GM12865 (cell line): ENCODE measurements at regions not wholly inside any gene's neighbourhood (a gene's known extent, or its start where the extent isn't known, plus 50 kb on each side); places are given as distances from the start of the nearest gene placed in this dataset.

Experiments used
- DNase-seq: peaks from one replicate; pipeline ENCODE4 v3.0.0; 2010; ENCODE audit warnings: low read depth
- H3K4me3 ChIP-seq: 2 replicates; pipeline ENCODE4 v1.5.1; 2011; ENCODE audit warnings: mild to moderate bottlenecking, low read depth, low read length, control low read depth
- CTCF ChIP-seq: IDR thresholded peaks from 2 replicates; pipeline ENCODE4 v1.5.1; 2011; ENCODE audit warnings: low read length, control low read depth, low read depth, inconsistent platforms; ENCODE audit not compliant: insufficient read depth; ENCODE audit errors: missing control alignments

- no peak for DNase-seq
- H3K4me3 ChIP-seq, result no peak overlapping the region
- no peak for TF ChIP-seq CTCF
Observed at GRCh38 chr10:106139915-106140314, 1024.6 kb downstream of the SORCS1 start.

GRCh38 chr10:106136175-106136574 lies 1028.3 kb downstream of the SORCS1 start:
- no peak for DNase-seq
- TF ChIP-seq CTCF, result no peak

GRCh38 chr10:106134326-106135000 lies 1030.0 kb downstream of the SORCS1 start:
- no peak for TF ChIP-seq CTCF
- H3K4me3 ChIP-seq, result no peak overlapping the region
- no peak for DNase-seq

More at GRCh38 chr10:106136175-106136574, 1028.3 kb downstream of the SORCS1 start:
- no peak overlapping the region for H3K4me3 ChIP-seq

DNA sequence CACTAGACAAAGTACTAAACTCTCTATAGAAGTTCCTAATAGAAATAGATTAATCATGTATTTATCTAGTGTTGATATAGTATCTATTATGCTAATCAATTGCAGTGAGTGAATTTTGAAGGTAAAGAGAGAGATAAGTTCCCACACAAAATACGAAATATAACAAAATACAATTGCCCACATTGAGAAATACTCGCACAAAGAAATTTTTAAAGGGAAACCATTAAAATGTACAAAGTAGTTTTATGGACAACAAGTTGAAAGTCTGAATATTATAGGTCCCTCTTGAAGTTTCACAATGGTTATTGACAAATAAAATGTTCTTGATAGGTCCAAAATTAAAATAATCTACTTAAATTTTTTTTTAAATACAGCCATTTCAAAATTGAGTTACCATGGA lies 1031.1 kb downstream of the SORCS1 start:
- no peak overlapping the region for H3K4me3 ChIP-seq
- no peak for DNase-seq
- TF ChIP-seq CTCF, result no peak

- DNase-seq, result no peak
- H3K4me3 ChIP-seq, result no peak overlapping the region
Observed at GRCh38 chr10:106132956-106133355, 1031.5 kb downstream of the SORCS1 start.

GRCh38 chr10:106114656-106115186 lies 1049.8 kb downstream of the SORCS1 start:
- no peak for DNase-seq
- H3K4me3 ChIP-seq, result no peak overlapping the region
- no peak for TF ChIP-seq CTCF

More at GRCh38 chr10:106132956-106133355, 1031.5 kb downstream of the SORCS1 start:
- TF ChIP-seq CTCF, result no peak

- no peak for DNase-seq
- H3K4me3 ChIP-seq, result no peak overlapping the region
- no peak for TF ChIP-seq CTCF
Observed at GRCh38 chr10:106111246-106111645, 1053.3 kb downstream of the SORCS1 start.
